HCT116 (cell line): ENCODE measurements at regions not wholly inside any gene's neighbourhood (a gene's known extent, or its start where the extent isn't known, plus 50 kb on each side); places are given as distances from the start of the nearest gene placed in this dataset.

Source experiments
- CBX3 ChIP-seq: IDR thresholded peaks from 2 replicates; pipeline ENCODE4 v1.6.1; 2012; ENCODE audit warnings: low read depth
- CTCF ChIP-seq, 3 experiments: fragments of 200-600 bp in 1 of 3; sonication (generic) in 1 of 3; IDR thresholded peaks in 2 of 3; conservative IDR thresholded peaks in 1 of 3; 2 replicates each; pipeline ENCODE4 v1.5.1; 2012 to 2017; ENCODE audit warnings: low read depth in 2 of 3, low read length in 2 of 3, antibody characterized with exemption in 1 of 3, borderline replicate concordance in 1 of 3, control low read depth in 1 of 3, mild to moderate bottlenecking in 1 of 3, mixed read lengths in 1 of 3, mixed run types in 1 of 3, moderate library complexity in 1 of 3; ENCODE audit not compliant: insufficient read depth in 1 of 3
- EZH2 ChIP-seq: fragments of 200-600 bp; sonication (generic); IDR thresholded peaks from 2 replicates; pipeline ENCODE4 v1.6.1; 2017; ENCODE audit warnings: antibody characterized with exemption, mixed run types
- EZH2phosphoT487 ChIP-seq: fragments of 200-600 bp; IDR thresholded peaks from 2 replicates; pipeline ENCODE4 v1.6.1; 2018; ENCODE audit warnings: antibody characterized with exemption, borderline replicate concordance
- JUND ChIP-seq: IDR thresholded peaks from 2 replicates; pipeline ENCODE4 v1.6.1; 2012
- MAX ChIP-seq: IDR thresholded peaks from 2 replicates; pipeline ENCODE4 v1.6.1; 2012
- POLR2AphosphoS5 ChIP-seq: IDR thresholded peaks from 2 replicates; pipeline ENCODE4 v1.6.1; 2011; ENCODE audit warnings: mild to moderate bottlenecking, low read depth, low read length, moderate library complexity
- REST ChIP-seq: IDR thresholded peaks from 2 replicates; pipeline ENCODE4 v1.6.1; 2012; ENCODE audit warnings: low read depth
- SIN3A ChIP-seq: IDR thresholded peaks from 2 replicates; pipeline ENCODE4 v1.6.1; 2012; ENCODE audit warnings: low read depth
- TCF7L2 ChIP-seq: IDR thresholded peaks from 2 replicates; pipeline ENCODE4 v1.7.0; 2011; ENCODE audit warnings: borderline replicate concordance, inconsistent platforms; ENCODE audit not compliant: insufficient read depth, insufficient read length; ENCODE audit errors: extremely low read depth
- ZBTB33 ChIP-seq: IDR thresholded peaks from 2 replicates; pipeline ENCODE4 v1.6.1; 2011; ENCODE audit warnings: mild to moderate bottlenecking, low read length, moderate library complexity; ENCODE audit not compliant: insufficient replicate concordance; ENCODE audit errors: extremely low read depth
- ZFX ChIP-seq: fragments of 450-650 bp; IDR thresholded peaks from 2 replicates; pipeline ENCODE4 v1.6.1; 2017

- TF ChIP-seq JUND = no peak
- no peak for TF ChIP-seq CTCF (IDR thresholded peaks at IDR 0.05 in 2 of 3, conservative IDR thresholded peaks at IDR 0.05 in 1 of 3; ENCODE audit: borderline replicate concordance in 1 of 3, insufficient read depth in 1 of 3, low read depth in 2 of 3, low read length in 2 of 3)
- TF ChIP-seq SIN3A = no peak
- TF ChIP-seq TCF7L2 = no peak
- no peak for TF ChIP-seq EZH2
- no peak for TF ChIP-seq POLR2AphosphoS5
- no peak for TF ChIP-seq EZH2phosphoT487
- TF ChIP-seq REST = no peak
- TF ChIP-seq ZFX = no peak
- no peak for TF ChIP-seq ZBTB33
- TF ChIP-seq CBX3 = no peak
- no peak for TF ChIP-seq MAX
Measured at GRCh38 chr18:75638223-75638775, 210.8 kb upstream of the SMIM21 start.
